Vagina (tissue), 2 donors: ENCODE measurements at regions not wholly inside any gene's neighbourhood (a gene's known extent, or its start where the extent isn't known, plus 50 kb on each side); places are given as distances from the start of the nearest gene placed in this dataset.

Experiments
- DNase-seq, 2 donors: peaks; one replicate each; pipeline ENCODE4 v3.0.0-alpha.2; 2017; ENCODE audit errors: extremely low spot score in 2 of 2
- H3K27ac ChIP-seq: fragments of 200-600 bp; sonication (generic); one replicate; pipeline ENCODE4 v1.5.1; 2019
- H3K27me3 ChIP-seq: fragments of 200-600 bp; sonication (generic); one replicate; pipeline ENCODE4 v1.5.1; 2019
- H3K36me3 ChIP-seq, 2 donors: fragments of 200-600 bp; sonication (generic); one replicate each; pipeline ENCODE4 v1.5.1; 2017 to 2019
- H3K4me1 ChIP-seq: fragments of 200-600 bp; sonication (generic); one replicate; pipeline ENCODE4 v1.5.1; 2019
- H3K4me3 ChIP-seq, 2 donors: fragments of 200-600 bp; sonication (generic); 1 replicate in 1 of 2; 2 replicates in 1 of 2; pipeline ENCODE4 v1.5.1; 2016 to 2019
- H3K9me3 ChIP-seq: fragments of 200-600 bp; sonication (generic); one replicate; pipeline ENCODE4 v1.5.1; 2019
- CTCF ChIP-seq, 3 experiments: fragments of 450-650 bp in 2 of 3; fragments of 200-600 bp in 1 of 3; sonication (generic) in 1 of 3; IDR thresholded peaks; one replicate each; pipeline ENCODE4 v1.5.1; 2017 to 2019; ENCODE audit warnings: antibody characterized with exemption in 3 of 3, mild to moderate bottlenecking in 2 of 3, moderate library complexity in 2 of 3
- POLR2A ChIP-seq, 2 donors: fragments of 450-650 bp; IDR thresholded peaks; one replicate each; pipeline ENCODE4 v1.6.1; 2017; ENCODE audit warnings: antibody characterized with exemption in 2 of 2, mild to moderate bottlenecking in 2 of 2, moderate library complexity in 2 of 2
- POLR2AphosphoS5 ChIP-seq, 2 donors: sonication (generic); formaldehyde crosslinking; IDR thresholded peaks; one replicate each; pipeline ENCODE4 v1.9.0; 2017; ENCODE audit warnings: antibody characterized with exemption in 2 of 2, mild to moderate bottlenecking in 2 of 2, low read depth in 1 of 2; ENCODE audit not compliant: insufficient read depth in 1 of 2
- intact Hi-C: fragments of 100-400 bp; cut with DNase I; formaldehyde crosslinking; loops from one replicate; pipeline ENCODE4 v1.15.1; 2023

DNA sequence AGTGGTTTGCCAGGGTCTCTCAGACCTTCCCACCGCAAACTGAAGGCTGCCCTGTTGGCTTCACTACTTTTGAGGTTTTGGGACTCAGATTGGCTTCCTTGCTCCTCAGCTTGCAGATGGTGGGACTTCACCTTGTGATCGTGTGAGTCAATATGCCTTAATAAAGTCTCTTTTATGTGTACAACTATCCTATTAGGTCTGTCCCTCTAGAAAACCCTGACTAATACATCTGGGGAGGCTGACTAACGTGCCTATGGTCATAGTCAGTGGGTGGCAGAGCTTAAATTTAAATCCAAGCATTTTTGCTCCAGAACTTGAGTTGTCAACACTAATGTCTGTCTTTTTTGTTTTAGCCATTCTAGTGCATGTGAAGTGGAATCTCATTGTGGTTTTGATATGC, 76.5 kb upstream of the CHODL start:
- Histone ChIP-seq H3K27ac (no peak overlapping the region), H3K4me1 (no peaks in the 10 kb centered on the region), H3K27me3 (no peaks in the 10 kb centered on the region), H3K9me3 (no peaks in the 10 kb centered on the region), H3K36me3 (no peaks in the 10 kb centered on the region), H3K4me3 (no peak overlapping the region)
- intact Hi-C loops: no loop called here
- DNase-seq: no peak
- TF ChIP-seq POLR2AphosphoS5 (IDR thresholded peaks at IDR 0.05; ENCODE audit: insufficient read depth in 1 of 2, low read depth in 1 of 2): no peak
- no peak for TF ChIP-seq CTCF (IDR thresholded peaks at IDR 0.05)
- no peak for TF ChIP-seq POLR2A (IDR thresholded peaks at IDR 0.05)

DNA sequence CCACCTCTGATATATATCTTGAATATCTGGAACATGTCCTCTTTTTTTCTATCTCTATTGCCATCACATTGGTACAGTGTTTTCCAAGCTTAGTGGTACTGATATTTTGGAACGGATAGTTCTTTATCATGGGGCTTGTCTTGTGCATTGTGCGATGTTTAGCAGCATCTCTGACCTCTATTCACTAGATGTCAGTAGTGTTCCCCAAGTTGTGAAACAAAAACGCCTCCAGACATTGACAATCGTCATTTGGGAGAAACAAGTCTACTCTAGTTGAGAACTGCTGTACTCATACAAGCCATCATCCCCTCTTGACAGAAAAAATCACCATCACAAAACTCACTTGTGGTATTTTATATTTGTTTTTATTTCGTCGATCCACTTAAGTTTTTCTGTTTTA, 79.7 kb upstream of the CHODL start:
- Histone ChIP-seq H3K36me3 (no peaks in the 10 kb centered on the region), H3K9me3 (no peaks in the 10 kb centered on the region), H3K27me3 (no peaks in the 10 kb centered on the region), H3K4me1 (no peaks in the 10 kb centered on the region), H3K4me3 (no peak overlapping the region), H3K27ac (no peak overlapping the region)
- intact Hi-C loops: no loop called here
- no peak for DNase-seq
- TF ChIP-seq POLR2A (IDR thresholded peaks at IDR 0.05) (no peak), POLR2AphosphoS5 (IDR thresholded peaks at IDR 0.05; ENCODE audit: insufficient read depth in 1 of 2, low read depth in 1 of 2) (no peak)

DNA sequence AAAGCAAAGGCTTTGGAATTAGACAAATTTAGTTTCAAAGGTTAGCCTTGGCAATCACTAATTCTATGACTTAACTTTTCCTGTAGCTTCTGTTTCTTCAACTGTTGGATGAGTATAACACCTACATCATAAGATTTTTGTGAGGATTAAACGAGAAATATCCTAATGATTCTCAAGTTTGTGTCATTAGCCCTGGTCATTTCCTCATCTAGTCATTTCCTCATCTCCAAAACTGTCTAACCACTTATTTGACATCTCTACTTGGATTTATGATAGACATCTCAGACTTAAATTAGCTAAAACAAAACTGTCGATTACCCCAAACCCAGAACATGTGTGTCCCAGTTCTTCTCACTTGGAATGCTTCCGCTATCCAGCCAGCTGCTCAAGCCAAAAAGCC, 80.2 kb upstream of the CHODL start:
- intact Hi-C loops: no loop called here
- H3K9me3 ChIP-seq: no peaks in the 10 kb centered on the region
- no peaks in the 10 kb centered on the region for H3K4me1 ChIP-seq
- H3K4me3 ChIP-seq: no peak overlapping the region
- TF ChIP-seq POLR2A (IDR thresholded peaks at IDR 0.05): no peak
- TF ChIP-seq POLR2AphosphoS5 (IDR thresholded peaks at IDR 0.05; ENCODE audit: insufficient read depth in 1 of 2, low read depth in 1 of 2): no peak
- TF ChIP-seq CTCF (IDR thresholded peaks at IDR 0.05): no peak
- H3K27ac ChIP-seq: no peak overlapping the region
- H3K27me3 ChIP-seq: no peaks in the 10 kb centered on the region
- DNase-seq: no peak
- H3K36me3 ChIP-seq: no peaks in the 10 kb centered on the region

- no peak for DNase-seq
- Histone ChIP-seq H3K27me3 (no peaks in the 10 kb centered on the region), H3K4me3 (no peak overlapping the region), H3K36me3 (no peaks in the 10 kb centered on the region), H3K4me1 (no peaks in the 10 kb centered on the region), H3K9me3 (no peaks in the 10 kb centered on the region), H3K27ac (no peak overlapping the region)
- intact Hi-C loops: no loop called here
- no peak for TF ChIP-seq POLR2A (IDR thresholded peaks at IDR 0.05)
- no peak for TF ChIP-seq POLR2AphosphoS5 (IDR thresholded peaks at IDR 0.05; ENCODE audit: insufficient read depth in 1 of 2, low read depth in 1 of 2)
- TF ChIP-seq CTCF (IDR thresholded peaks at IDR 0.05): no peak
These were observed 80.7 kb upstream of the CHODL start for GRCh38 chr21:18163956-18164355.

- TF ChIP-seq CTCF (IDR thresholded peaks at IDR 0.05) (no peak), POLR2A (IDR thresholded peaks at IDR 0.05) (no peak), POLR2AphosphoS5 (IDR thresholded peaks at IDR 0.05; ENCODE audit: insufficient read depth in 1 of 2, low read depth in 1 of 2) (no peak)
- Histone ChIP-seq H3K27me3 (no peaks in the 10 kb centered on the region), H3K4me3 (no peak overlapping the region), H3K36me3 (no peaks in the 10 kb centered on the region), H3K27ac (no peak overlapping the region), H3K9me3 (no peaks in the 10 kb centered on the region), H3K4me1 (no peaks in the 10 kb centered on the region)
- DNase-seq: no peak
- intact Hi-C loops: no loop called here
These were observed 82.8 kb upstream of the CHODL start for GRCh38 chr21:18161841-18162240.

GRCh38 chr21:18157406-18157805, 87.2 kb upstream of the CHODL start:
- Histone ChIP-seq H3K4me3 (no peak overlapping the region), H3K9me3 (no peaks in the 10 kb centered on the region), H3K36me3 (no peaks in the 10 kb centered on the region), H3K27me3 (no peaks in the 10 kb centered on the region), H3K27ac (no peak overlapping the region), H3K4me1 (no peaks in the 10 kb centered on the region)
- intact Hi-C loops: no loop called here
- TF ChIP-seq CTCF (IDR thresholded peaks at IDR 0.05) (no peak), POLR2AphosphoS5 (IDR thresholded peaks at IDR 0.05; ENCODE audit: insufficient read depth in 1 of 2, low read depth in 1 of 2) (no peak), POLR2A (IDR thresholded peaks at IDR 0.05) (no peak)
- no peak for DNase-seq
